ENCODE measurements at regions not wholly inside any gene's neighbourhood (a gene's known extent, or its start where the extent isn't known, plus 50 kb on each side); places are given as distances from the start of the nearest gene placed in this dataset.

GRCh38 chr1:200471739-200472138 lies 61.9 kb upstream of the ZNF281 start:
- TF ChIP-seq EZH2phosphoT487 (conservative IDR thresholded peaks at IDR 0.05; ENCODE audit: low read length) (no peak), CTCF (IDR thresholded peaks at IDR 0.05; ENCODE audit: insufficient read depth, low read length, poor library complexity, severe bottlenecking) (no peak)
